SU-DHL-6 (cell line): ENCODE measurements at regions not wholly inside any gene's neighbourhood (a gene's known extent, or its start where the extent isn't known, plus 50 kb on each side); places are given as distances from the start of the nearest gene placed in this dataset.

Experiments used
- CTCF ChIP-seq: fragments of 200-600 bp; sonication (generic); IDR thresholded peaks from one replicate; pipeline ENCODE4 v1.5.1; 2017; ENCODE audit warnings: antibody characterized with exemption, mild to moderate bottlenecking, low read length, moderate library complexity; ENCODE audit not compliant: insufficient read depth, poor library complexity, severe bottlenecking
- EZH2phosphoT487 ChIP-seq: fragments of 200-600 bp; sonication (generic), shearing (Covaris generic); conservative IDR thresholded peaks from 2 replicates; pipeline ENCODE4 v1.6.1; 2018; ENCODE audit warnings: mild to moderate bottlenecking, antibody characterized with exemption, low read length, moderate library complexity, mixed read lengths

GRCh38 chr5:54778783-54779182 lies 206.6 kb downstream of the ESM1 start:
- TF ChIP-seq CTCF (no peak), EZH2phosphoT487 (no peak)
